ENCODE measurements at regions not wholly inside any gene's neighbourhood (a gene's known extent, or its start where the extent isn't known, plus 50 kb on each side); places are given as distances from the start of the nearest gene placed in this dataset.

DNA sequence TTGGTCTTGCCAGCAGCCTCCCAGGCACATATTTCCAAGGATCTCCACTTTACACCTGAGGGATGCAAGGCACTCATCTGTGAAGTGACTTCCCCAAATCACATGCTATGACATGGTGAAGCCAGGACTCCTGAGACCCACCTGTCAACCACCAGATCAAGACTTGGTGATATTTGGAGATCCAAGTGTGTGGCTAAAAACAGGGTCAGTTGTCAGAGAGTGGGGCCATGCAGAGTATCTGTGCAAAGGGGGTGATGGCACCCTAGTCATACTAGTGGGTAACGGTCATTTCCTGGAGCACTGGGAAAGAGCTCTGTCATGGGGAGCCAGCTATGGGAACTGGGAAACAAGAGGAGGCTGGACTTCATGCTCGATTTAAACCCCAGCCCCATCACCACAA is 218.4 kb upstream of the IRS2 start:
- no peaks in the 10 kb centered on the region for H3K9me3 ChIP-seq
- H3K4me1 ChIP-seq: no peaks in the 10 kb centered on the region
- intact Hi-C loops (cut with DNase I; ENCODE audit: low total_unique reads): no loop called here
- H3K27me3 ChIP-seq: no peaks in the 10 kb centered on the region
- peak overlapping the region in 1 of 2 donors; percentile 59 for H3K27ac ChIP-seq
- H3K4me3 ChIP-seq: no peak overlapping the region
- no peak for TF ChIP-seq POLR2AphosphoS5 (IDR thresholded peaks at IDR 0.05)
- TF ChIP-seq, protein P1, sequence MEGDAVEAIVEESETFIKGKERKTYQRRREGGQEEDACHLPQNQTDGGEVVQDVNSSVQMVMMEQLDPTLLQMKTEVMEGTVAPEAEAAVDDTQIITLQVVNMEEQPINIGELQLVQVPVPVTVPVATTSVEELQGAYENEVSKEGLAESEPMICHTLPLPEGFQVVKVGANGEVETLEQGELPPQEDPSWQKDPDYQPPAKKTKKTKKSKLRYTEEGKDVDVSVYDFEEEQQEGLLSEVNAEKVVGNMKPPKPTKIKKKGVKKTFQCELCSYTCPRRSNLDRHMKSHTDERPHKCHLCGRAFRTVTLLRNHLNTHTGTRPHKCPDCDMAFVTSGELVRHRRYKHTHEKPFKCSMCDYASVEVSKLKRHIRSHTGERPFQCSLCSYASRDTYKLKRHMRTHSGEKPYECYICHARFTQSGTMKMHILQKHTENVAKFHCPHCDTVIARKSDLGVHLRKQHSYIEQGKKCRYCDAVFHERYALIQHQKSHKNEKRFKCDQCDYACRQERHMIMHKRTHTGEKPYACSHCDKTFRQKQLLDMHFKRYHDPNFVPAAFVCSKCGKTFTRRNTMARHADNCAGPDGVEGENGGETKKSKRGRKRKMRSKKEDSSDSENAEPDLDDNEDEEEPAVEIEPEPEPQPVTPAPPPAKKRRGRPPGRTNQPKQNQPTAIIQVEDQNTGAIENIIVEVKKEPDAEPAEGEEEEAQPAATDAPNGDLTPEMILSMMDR (IDR thresholded peaks at IDR 0.05): no peak
- no peak for DNase-seq (ENCODE audit: low spot score in 2 of 2)
- H3K36me3 ChIP-seq: no peaks in the 10 kb centered on the region

DNA sequence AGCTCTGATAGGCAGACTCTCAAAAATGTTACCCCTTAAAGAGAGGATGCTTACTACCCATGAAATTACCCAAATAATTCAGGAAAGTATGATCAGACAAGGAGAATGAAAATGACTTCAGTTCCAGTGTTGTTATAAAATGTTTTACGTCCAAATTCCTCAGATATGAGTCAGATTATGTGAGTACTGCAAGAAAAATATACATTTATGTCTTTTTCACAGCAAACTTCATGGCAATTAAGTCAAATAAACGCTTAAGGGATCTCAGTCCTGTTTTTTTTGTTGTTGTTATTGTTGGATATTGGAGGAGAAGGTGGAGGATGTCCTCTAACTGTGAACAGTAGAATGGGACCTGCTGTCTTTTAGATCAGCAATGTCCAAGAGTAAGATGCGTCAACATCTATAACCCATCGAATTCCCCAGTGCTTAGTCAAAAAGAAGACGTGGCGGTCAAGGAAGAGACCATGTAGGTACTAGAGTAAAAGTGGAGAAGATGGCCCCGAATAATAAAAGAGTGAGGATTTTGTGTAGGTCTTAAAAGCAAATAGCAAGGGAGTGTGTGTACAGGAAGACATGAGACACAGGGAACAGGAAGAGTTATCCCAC is 215.4 kb upstream of the IRS2 start:
- TF ChIP-seq POLR2AphosphoS5 (IDR thresholded peaks at IDR 0.05): no peak
- TF ChIP-seq, protein P1 (IDR thresholded peaks at IDR 0.05): no peak
- TF ChIP-seq POLR2A (IDR thresholded peaks at IDR 0.05): no peak
- no peaks in the 10 kb centered on the region for H3K36me3 ChIP-seq
- H3K4me3 ChIP-seq: no peak overlapping the region
- no peak overlapping the region for H3K27ac ChIP-seq
- DNase-seq (ENCODE audit: low spot score in 2 of 2): no peak
- H3K4me1 ChIP-seq: no peaks in the 10 kb centered on the region
- no peaks in the 10 kb centered on the region for H3K27me3 ChIP-seq
- intact Hi-C loops (cut with DNase I; ENCODE audit: low total_unique reads): no loop called here
- no peaks in the 10 kb centered on the region for H3K9me3 ChIP-seq

DNA sequence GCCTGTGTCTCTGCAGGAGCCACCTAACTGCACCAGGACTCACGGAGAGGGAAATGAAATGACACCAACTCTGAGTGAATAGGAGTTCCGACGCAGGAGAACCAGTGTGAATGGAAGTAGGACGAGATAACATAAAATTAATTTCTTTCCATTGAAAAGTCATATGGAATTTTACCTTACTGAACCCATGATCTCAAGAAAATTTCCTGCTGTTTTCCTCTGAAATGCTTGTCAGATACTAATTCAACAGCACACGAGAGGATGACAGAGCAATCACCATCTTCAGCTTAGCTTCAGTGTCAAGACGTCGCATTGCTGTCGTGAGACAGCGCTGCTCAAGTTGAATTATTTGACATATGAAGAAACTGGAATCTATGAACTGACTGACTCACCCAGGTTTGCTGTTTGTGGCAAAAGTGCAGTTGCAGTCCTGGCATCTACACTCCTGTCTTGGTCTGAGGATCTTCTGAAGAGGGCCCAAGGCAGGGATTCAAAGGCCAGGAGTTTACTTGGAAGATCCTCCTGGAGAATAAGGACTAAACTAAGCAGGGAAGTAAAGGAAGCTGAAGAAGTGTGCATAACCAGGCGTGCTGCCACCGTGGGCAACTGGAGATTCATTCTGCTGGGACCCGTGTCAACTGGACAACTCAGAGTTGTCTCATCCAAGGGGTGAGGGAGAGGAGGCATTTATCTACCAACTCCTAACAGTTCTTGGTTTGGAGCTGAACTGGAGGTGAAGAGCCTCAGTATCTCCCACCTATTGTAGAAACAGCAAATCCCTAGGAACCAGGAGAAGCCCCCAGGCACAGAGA is 214.4 kb upstream of the IRS2 start:
- Histone ChIP-seq H3K4me3 (no peak overlapping the region), H3K36me3 (no peaks in the 10 kb centered on the region), H3K4me1 (no peaks in the 10 kb centered on the region), H3K9me3 (no peaks in the 10 kb centered on the region), H3K27me3 (no peaks in the 10 kb centered on the region), H3K27ac (no peak overlapping the region)
- no peak for DNase-seq (ENCODE audit: low spot score in 2 of 2)
- no peak for TF ChIP-seq POLR2AphosphoS5 (IDR thresholded peaks at IDR 0.05)
- TF ChIP-seq, protein P1 (IDR thresholded peaks at IDR 0.05): no peak
- TF ChIP-seq POLR2A (IDR thresholded peaks at IDR 0.05): no peak
- intact Hi-C loops (cut with DNase I; ENCODE audit: low total_unique reads): no loop called here

DNA sequence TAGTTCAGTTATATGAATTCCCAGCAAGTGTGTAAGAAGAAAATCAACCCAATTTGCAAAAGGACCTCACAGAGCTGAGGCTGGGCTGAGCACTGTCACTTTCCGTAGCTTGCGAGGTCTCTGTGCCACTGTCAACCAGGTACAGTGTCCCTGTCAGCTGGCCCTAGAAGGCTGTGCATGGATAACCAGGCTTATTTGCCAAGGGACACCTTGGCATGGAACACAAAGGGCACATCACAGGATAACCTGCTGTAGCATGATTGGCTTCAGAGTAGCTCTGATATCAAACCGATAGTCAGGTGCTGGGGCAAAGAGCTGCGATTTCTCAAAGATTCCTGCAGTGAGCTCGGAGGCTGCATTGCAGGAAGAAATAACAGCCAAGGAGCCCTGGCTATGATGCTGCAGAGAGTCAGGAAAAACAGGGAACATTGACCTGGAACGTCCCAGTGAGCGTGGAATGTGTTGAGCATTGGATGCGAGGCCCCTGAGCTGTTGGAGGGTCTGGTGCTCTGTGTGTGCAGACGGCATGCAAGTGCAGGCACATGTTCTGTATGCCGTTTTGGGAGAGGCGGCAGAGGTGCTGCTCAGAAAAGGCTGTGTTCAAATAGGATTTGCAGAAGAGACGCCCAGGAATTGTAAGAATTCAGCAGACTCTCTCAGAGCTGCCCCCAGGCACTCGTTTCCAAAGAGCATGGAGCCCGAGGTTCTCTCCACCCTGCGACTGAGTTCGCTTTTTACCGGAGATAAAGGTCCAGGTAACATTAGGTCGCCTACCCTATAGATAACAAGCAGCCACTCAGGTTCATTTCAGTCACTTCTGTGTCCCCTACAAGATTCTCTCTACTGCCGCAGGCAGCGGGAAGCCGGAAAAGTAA is 213.5 kb upstream of the IRS2 start:
- TF ChIP-seq, protein P1 (IDR thresholded peaks at IDR 0.05): no peak
- TF ChIP-seq POLR2AphosphoS5 (IDR thresholded peaks at IDR 0.05) (no peak), POLR2A (IDR thresholded peaks at IDR 0.05) (no peak)
- intact Hi-C loops (cut with DNase I; ENCODE audit: low total_unique reads): no loop called here
- no peaks in the 10 kb centered on the region for H3K27me3 ChIP-seq
- no peak overlapping the region for H3K4me3 ChIP-seq
- H3K9me3 ChIP-seq: no peaks in the 10 kb centered on the region
- no peaks in the 10 kb centered on the region for H3K4me1 ChIP-seq
- no peak for DNase-seq (ENCODE audit: low spot score in 2 of 2)
- H3K36me3 ChIP-seq: no peaks in the 10 kb centered on the region
- no peak overlapping the region for H3K27ac ChIP-seq
